GM19372 (cell line): ENCODE measurements at regions not wholly inside any gene's neighbourhood (a gene's known extent, or its start where the extent isn't known, plus 50 kb on each side); places are given as distances from the start of the nearest gene placed in this dataset.

Experiments used
- ATAC-seq: cut with Tn5 transposase; IDR thresholded peaks from one replicate; pipeline ENCODE4 v1.9.1; 2021; ENCODE audit warnings: mild to moderate bottlenecking, low read depth, moderate library complexity; ENCODE audit not compliant: unreplicated experiment

DNA sequence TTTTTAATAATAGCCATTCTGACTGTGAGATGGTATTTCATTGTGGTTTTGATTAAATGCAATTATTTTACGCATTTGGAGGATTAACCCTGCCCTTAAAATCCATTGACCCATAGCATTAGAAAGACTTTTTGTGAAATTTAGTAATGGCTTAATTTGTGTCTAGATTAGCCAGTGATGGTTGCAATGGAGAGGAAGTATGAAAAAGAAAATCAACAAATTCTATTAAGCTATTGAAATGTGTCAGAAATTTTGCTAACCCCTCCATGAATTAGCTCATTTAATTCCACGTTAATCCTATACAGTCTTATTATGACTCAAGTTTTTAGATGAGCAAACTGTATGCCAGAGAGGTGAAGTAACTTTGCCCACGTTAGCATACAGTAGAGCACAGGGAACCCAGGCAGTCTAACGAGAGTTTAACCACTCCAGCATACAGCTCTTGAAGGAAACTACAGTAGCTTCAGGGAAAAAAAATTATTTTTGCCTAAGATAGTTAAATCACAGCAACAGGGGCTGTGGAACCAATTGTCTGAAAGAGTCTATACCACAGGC, 158.2 kb upstream of the PPP2R2B start:
- no peak for ATAC-seq

DNA sequence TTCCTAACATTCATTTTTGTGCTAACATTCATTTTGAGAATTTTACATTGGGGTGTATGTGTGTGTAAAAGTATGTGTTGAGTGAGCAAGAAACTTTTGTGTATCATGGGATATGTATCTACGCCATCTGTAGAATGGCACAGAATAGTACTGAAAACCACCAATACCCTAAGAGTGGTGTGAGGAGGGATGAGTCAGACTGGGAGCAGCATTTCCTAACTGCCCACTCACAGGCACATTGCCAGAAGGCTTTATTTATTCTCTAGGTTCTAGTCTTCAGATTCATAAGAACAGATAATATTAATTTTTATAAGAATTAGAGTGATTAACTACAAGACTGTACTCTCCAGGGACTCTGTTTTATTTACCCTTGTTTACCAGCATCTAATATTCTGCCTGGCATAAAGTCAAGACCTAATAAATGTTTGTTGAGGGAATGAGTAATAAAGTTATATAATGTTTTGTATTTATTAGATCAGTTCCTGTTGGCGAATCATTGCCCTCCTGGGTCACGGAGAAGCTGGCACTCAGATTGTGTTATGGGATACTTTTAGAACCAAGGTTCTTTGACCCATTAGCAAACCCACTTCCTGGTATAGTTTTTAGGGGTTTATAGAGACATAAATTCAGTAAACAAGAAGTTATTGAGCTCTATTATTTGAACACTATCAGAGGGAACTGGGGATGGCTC, 159.1 kb upstream of the PPP2R2B start:
- ATAC-seq, result no peak

DNA sequence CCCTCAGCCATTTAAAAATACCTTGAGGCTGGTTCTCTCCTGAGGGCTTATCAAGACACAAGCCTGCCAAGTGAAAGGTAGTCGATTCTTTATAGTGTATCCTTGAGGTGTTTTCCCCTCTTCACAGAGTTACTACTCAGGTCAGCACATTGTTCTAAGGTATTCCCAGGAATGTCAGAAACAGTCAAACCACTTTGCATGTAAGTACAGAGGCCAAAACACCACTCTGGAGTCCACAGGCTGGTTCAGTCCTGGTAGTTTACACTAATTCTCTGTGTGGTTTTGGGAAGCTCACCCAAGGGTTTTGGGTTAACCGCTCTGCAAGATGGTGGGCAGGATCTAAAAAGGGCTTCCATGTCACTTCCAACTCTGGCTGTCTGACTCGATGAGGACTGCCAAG, 162.3 kb upstream of the PPP2R2B start:
- ATAC-seq, result no peak

DNA sequence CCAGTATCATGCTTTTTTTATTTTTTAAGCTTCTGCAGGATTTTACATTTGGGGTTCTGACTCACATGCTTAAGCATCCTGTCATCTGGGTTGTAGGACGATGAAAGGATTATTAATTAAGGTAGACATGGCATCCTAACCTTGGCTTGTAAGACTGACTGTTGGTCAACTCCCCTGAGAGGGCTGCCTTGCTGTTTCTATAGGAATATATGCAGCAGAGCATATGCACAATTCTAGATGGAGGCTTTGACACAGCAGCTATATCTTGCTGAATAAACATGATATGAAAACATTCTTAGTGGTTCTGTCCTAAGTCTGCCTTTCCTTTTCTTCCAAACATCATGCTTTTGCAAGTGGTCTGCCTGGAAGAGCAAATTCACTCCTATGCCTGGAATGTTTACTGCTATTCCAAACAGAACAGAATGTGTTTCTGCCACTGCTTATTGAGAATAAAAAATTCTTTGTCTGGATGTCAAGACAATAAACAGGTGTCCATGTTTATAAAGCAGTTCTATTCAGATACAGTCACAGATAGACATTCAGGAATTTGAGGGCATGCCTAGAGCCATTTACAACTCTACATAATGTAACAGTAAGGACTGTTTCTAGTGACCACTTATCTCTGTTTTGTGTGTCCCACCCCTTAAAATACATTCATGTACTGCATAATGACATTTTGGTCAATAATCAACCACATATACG, 166.2 kb upstream of the PPP2R2B start:
- no peak for ATAC-seq

DNA sequence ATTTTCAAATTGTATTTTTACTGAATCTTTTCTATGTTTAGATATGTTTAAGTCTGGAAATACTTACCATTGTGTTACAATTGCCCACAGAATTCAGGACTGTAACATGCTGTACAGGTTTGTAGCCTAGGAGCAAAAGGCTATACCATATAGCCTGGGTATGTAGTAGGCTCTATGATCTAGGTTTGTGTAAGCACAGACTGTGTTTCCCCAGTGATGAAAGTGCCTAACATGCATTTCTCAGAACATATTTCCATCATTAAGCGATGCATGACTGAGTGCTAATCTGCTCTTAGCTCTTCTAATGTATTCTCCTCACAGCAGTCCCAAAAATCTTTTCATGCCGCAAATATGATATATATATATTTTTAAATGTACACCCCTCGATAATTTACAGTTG, 166.7 kb upstream of the PPP2R2B start:
- no peak for ATAC-seq

DNA sequence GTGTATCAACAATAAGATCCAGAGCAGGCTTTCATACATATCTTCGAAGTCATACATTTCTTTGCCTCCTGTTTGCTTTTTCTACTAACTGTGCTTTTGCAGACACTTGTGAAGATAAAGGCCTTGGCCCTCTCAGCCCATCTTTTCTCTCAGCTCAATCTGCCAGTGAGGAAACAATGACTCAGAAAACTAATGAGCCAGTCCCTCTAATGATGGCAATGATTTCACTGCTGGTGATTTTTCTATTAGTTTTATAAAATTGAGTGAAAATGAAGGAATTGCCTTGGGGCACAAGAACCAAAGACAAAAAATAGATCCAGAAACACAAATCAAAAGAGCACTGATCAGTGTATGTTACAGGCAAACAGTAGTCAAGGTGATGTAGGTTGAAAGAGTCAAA, 167.7 kb upstream of the PPP2R2B start:
- no peak for ATAC-seq

DNA sequence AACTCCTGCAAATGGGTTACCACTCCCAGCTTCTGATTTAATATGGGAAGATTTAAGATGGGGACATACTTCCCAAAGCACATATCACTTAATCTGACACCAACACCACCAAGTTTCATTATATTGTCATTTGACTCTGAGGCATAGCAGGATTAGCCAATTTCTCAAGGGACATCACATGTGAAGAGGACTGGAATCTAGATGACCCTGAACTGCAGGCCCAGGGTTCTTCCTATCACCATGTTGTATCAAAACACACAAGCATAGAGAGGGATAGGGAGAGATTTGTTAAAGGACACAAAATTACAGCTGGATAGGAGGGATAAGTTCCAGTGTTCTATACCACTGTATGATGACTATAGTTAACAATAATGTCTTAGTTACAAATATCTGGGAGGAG, 168.3 kb upstream of the PPP2R2B start:
- ATAC-seq, result no peak

DNA sequence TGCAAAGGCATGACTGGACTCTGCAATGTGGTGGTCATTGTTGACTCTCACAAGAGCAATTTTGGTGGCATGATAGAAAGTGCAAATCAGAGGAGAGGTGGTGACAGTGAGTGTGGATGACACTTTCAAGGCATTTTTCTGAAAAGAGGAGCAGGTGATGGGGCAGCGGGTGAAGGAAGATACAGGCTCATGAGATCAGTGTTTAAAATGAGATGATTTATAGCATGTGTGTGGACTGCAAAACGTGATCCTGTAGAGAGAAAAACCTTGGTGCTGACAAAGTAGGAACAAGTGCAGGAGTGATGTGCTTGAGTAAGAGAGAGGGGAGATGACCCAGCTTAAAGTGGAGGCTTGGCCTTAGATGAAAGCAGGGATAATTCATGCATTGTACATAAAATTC, 171.2 kb upstream of the PPP2R2B start:
- no peak for ATAC-seq

DNA sequence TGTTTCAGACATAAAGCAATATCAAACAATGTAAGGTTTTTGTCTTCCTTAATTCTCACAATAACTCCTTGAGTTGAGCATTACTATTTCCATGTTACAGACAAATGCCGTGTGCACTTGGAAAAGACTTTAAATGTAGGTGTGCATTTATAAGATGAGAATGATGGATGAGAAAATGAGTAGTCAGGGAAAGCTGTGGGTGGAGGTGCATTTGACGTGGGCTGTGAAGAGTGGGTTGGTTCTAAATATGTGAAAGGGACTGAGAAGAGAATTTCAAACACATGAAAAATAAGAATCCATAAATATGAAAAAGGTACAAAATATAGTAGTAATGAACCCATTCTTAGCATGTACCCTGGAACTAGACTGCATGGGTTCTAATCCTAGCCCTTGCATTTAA, 171.6 kb upstream of the PPP2R2B start:
- ATAC-seq, result no peak

DNA sequence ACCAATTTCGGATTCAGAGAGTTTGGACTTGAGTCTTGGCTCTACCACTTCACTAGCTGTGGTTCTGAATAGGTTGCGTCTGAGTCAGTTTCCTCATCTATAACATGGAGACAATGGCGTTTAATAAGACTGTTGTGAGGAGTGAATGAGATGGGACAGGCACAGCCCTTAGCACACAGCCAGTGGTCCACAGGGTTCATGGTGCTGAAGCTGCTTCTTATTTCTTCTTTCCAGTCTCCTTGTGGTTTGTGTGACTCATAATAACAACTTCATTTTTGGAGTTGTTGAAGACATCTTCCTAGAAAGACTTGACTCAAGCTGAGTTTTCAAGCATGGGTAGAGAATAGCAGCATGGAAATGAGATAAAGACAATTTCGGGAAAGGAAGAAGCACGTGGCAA, 172.6 kb upstream of the PPP2R2B start:
- no peak for ATAC-seq

DNA sequence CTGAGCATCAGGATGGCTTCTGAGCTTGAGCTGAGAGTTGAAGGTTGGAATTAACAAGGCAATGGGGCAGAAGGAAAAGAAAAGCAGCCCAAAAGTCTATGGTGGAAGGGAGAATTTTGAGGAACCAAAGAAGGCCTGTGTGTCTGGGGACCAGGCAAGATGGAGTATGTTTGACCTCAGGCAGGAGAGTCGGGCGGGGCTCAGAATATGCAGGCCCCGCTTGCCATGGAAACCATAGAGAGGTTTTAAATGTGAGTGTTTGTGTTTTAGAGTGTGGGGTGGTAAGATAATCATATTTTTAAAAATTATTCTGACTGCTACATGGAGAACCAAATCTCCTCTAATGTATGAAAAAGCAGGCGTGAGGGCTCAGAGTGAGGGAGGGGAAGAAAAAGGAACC, 174.0 kb upstream of the PPP2R2B start:
- ATAC-seq, result no peak

DNA sequence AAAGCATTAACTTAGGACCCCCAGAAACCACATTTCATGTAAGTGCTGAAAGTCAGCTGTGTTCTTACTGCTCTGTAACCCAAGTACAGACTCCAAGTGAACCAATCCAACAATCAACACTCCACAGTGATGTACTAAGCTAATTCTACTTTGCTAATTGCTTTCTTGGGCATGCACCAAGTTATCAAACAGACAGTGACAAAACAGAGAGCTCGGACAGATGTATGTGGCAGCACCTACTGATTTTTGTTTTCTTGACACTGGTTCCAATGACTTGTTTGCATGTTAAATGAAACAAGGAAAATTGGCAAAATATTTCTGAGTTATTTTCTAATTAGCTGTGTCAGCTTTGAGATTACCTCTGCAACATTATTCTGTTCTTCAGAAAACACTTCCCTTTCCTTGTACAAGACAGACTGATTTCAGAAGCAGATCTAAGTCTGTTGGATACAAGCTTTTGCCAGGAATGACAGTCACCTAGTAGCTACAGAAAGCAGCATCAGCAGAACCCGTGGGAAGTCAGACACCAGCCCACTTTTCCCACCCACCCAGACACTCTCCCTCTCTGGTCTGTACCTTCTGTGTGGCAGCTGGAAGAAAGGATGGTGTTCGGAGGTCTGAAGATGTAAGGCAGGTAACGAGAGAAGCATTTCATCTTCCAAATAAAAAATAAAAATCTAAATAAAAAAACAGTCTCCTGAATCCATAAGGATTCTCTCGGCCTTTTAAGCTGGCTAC, 176.7 kb upstream of the PPP2R2B start:
- ATAC-seq, result no peak

DNA sequence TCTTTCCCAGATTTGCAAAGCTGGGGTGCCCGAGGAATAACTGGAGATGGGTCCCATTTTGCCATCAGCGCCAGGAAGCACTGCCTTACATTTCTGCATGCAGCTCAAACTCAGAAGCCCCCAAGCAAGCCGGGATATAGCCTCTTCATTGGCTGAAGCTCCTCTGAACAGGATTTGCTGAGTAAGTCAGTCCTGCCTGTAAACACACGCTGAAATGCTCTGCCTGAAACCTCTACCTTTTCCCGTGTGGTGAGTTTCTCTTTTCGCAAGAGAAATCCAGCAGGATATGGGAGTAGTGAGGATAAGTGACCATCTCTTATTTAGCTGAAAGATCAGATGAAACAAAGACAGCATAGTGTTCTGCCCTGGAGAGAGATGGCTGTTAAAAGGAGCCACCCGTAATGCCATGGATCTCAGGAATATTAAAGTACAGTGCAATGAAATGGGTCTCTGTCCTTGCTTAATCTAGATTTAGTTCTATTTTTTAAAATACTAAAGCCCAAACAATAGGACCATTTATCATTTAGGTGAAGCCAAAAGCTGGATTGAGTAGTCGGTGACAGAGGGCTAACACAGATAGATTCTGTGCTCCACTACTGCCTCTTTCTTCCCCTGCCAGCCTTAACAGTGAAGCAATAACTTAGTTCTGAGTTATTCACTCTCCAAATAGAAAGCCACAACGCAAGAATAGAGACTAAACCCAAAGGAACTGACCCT, 177.5 kb upstream of the PPP2R2B start:
- ATAC-seq, result no peak

DNA sequence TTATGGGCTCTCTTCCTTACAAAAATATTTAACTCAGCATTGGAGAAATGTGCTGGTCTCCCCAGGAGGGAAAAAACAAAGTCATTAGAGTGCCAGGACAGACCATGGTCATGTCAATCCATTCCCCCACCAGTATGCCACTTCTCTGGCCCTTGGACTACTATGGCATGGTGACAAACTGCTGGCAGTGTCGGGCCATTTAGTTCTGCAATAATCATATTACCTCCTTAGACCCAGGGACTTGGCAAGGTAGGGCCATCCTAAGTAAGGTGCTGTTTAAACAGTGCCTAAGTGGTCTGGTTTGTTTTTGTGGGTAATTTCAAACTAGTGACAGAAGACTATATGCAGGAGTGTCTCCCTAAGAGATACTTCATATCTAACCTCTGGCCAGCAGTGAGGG, 177.8 kb upstream of the STK32A start:
- ATAC-seq, result no peak

DNA sequence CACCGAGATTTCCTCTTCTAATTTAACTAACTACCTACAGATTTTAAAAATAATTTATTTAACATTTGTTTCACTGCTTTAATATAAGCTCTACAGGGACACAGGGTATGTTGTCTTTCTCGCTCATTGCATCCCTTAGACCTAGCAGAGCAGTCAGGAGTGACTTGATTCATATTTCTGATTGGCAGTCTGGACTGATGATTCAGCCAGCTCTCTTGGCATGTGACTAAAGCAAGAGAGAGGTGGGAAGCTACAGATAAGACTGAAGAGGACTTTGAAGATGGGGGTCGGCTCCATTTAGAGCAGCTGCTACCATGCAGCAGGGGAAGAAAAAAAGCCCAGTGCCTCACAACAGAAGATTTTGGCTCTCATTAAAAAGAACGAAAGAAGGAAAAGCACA, 173.4 kb upstream of the STK32A start:
- no peak for ATAC-seq

DNA sequence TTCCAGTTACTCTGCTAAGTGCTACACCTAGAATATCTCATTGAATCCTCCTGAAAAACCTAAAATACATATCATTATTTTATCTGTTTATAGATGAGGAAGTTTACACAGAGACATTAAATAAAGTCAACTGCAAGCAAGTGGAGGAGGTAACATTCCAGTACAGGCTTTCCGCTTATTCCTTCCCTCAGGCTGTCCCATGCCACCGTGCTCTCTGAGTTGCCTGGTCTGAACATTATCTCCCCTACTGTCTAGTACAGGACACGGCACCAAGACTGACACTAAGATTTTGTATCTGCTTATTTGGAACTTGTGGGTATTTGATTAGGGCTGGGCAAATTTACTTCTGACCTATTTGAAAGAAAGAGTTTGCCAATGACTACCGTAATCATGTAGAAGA, 172.4 kb upstream of the STK32A start:
- no peak for ATAC-seq

DNA sequence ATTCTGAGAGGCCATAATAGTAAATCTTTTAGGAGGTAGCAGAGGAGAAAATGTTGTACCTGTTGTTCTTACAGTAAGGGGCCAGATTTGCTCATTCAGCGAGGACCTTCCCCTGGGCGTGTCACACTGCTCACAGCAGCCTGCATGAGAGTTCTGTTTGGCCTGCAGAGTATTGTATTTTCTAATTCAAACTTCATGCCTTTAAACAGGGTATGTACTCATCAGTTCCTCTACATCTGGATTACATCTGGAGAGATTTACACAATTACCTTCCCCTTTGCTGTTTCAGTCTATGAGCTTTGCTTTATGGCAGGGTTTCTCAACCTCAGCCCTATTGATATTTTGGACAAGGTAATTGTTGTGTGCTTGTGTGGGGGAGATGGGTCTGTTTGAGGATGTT, 170.9 kb upstream of the STK32A start:
- no peak for ATAC-seq

DNA sequence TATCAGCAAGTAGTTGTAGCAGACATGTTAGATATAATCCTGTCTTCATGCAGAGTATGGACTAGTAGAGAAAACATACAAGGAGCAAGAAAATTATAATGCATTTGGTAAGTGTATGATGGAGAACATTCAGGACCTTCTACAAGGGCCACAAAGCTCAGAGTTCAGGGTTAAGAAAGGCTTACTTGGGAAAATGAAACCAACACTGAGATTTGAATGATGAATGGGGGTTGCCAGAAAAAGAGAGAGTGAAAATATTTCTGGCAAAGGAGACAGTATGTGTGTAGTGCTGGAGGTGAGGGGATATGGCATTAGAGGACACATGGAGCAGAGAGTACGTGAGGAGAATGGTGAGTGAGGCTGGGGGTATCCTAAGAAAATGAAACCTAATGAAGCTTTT, 169.8 kb upstream of the STK32A start:
- ATAC-seq, result no peak

DNA sequence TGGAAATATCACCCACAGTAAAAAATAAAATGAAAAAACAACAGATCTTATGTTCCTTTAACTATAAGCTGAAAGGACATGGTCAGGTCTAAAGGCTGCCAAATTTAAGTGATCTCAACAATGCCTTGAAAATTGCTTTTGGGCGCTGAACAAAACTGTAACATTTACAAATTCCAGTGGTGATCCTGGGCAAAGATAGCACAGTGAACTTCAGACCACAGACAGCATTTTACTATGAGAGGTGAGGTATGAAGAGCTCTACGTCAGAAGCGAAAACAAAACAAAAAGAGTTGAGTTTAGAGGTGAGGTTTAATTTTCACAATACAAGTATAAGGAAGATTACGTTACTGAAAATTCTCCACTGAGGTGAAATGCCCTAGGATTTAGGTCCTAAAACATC, 165.8 kb upstream of the STK32A start:
- no peak for ATAC-seq

DNA sequence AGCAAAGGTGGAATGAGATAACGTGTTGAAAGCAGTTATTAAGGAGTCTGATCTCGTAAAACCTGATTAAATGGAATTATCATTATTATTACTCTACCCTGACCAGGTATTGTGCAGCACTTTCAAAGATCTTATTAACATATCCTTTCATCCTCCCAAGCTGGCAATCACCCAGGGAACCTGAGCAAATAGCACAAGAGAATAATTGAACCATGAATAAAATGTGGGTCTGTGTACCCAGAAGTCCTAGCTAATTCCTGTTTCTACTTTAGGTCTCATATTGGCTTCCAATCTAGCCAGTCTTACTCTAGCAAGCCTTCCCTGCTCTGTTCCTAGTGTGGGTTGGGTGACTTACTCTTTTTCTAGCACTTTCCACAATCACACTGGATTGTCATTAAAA, 162.2 kb upstream of the STK32A start:
- no peak for ATAC-seq

DNA sequence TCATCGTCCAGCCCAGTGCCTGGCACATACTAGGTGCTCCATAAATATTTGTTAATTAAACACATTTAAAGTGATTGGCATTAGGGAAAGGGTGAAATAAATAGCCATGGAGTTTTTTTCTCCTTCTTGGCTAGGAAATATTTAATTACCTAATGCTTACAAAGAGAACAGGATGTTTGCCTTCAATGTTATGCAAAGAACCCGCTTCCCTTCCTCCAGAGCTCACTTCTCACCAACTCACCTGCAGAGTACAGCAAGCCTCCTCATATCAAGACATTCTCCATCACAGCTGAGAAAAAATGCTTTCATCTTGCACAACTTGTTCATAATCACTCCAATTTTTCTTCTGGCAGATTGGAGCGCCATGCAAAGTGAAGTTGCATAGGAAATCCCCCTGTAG, 161.7 kb upstream of the STK32A start:
- ATAC-seq, result no peak
